NK-92 (cell line): ENCODE measurements at regions not wholly inside any gene's neighbourhood (a gene's known extent, or its start where the extent isn't known, plus 50 kb on each side); places are given as distances from the start of the nearest gene placed in this dataset.

ENCODE experiments used
- DNase-seq: peaks from one replicate; lab custom pipeline; 2025; ENCODE audit not compliant: unreplicated experiment; lab: John Stamatoyannopoulos, UW

GRCh38 chr14:22003461-22003860 is 329.8 kb upstream of the OR4E1 start:
- no peak for DNase-seq

DNA sequence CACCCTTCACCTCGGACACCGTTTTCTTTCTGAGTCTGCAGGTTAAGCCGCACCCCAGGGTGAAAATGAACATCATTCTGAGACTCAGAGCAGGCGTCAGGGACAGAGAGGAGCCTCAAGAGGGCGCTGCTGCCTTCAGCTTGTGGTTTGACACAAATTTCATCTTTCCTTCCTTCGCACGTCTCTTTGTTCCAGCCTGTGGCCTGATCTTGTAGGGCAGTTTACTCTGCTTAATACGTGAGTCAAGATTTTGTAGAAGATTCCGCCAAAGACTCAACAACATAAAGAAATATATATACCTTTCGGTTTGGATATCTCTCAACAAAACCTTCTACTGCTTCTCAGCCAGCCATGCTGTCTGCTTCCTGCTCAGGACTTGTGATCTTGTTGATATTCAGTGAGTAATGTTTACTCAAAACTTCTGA is 329.3 kb upstream of the OR4E1 start:
- DNase-seq = no peak

DNA sequence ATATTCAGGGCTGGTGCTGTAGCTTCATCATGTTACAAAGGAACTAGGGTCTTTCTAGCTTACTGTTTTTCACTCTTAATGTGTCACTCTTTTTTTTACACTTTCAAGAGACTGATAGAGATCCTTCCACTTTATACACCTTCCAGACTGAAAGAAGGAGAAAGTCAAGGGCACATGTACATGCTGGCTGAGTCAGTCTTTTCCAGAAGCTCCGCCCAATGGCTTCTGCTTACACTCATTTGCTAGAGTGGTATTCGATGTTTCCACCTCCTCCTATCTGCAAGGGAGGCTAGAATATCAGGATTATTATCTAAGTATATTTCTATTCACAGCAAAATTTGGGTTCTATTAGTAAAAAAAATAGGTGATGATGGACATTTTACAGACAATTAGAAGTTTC is 325.8 kb upstream of the OR4E1 start:
- DNase-seq = no peak

DNA sequence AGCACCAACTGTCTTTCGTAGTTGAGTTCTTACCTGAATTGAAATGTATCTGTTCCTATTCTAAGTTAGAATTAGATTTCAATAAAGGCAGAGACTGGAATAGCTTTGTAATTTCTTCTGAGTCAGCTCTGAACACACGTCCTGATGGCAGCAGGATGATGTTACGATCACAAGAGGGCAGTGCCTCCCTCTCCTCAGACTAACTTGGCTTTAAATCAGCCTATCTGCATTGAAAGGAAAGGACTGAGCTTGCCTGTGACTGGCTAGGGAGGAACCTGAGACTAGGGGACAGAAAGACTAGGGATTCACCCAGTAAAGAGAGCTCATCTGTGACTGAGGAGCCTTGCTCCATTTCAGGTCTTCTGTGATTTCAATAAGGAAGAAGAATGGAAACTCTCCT is 323.7 kb upstream of the OR4E1 start:
- no peak for DNase-seq

DNA sequence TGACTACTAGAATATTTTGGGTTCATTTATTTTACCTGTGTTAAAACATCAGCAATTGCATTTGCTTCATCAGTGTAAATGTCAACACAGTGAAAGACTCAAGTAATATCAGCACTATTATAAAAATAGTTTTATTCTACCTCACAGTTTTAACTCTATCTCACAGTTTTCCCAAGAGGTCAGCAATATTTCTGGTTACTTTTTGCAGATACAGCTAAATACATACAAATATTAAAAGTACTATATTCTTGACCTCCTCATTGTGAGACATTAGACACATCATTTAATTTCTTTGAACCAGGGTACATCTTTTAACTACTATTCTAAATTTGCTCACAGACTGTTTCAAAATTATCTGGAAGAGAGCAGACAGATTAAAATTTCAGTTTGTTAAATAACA is 321.7 kb upstream of the OR4E1 start:
- DNase-seq = no peak

DNA sequence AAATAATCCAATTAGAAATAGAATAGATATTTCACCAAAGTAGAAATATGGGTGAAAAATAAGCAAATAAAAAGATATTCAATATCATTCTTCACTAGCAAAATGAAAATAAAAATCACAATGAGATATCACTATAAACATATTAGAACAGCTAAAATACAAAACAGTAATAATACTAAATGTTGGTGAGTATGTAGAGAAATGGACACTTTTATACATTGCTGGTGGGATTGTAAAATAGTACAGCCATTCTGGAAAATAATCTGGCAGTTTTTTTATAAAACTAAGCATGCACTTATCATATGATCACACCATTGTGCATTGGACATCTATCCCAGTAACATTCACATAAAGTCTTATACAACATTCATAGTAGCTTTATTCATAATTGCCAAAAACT is 320.2 kb upstream of the OR4E1 start:
- no peak for DNase-seq

- no peak for DNase-seq
These were observed 319.5 kb upstream of the OR4E1 start for GRCh38 chr14:21993070-21993469.

DNA sequence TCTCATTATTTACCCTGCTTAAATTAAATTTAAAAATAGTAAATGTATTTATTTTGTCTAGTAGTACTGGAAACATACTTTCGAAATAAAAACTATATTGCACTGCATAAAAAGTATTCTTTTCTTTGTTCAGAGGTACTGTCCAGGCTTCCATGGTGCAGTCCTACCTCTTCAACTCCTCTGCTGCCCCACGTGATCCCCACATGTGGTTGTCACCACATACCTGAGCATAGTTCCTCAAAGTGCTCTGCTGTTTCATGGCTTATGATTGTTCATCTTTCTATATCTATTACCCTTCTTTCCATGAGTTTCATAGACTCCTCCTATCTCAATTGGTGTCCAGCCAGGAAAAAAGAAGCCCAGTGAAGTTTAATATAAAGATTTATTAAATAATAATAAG is 317.5 kb upstream of the OR4E1 start:
- no peak for DNase-seq

- DNase-seq = no peak
These were observed 316.5 kb upstream of the OR4E1 start for GRCh38 chr14:21990116-21990515.

GRCh38 chr14:21989090-21989489 is 315.5 kb upstream of the OR4E1 start:
- no peak for DNase-seq

GRCh38 chr14:21988413-21988812 is 314.8 kb upstream of the OR4E1 start:
- DNase-seq = no peak

GRCh38 chr14:21987937-21988336 is 314.3 kb upstream of the OR4E1 start:
- DNase-seq = no peak

- no peak for DNase-seq
These were observed 311.5 kb upstream of the OR4E1 start for GRCh38 chr14:21985081-21985480.

DNA sequence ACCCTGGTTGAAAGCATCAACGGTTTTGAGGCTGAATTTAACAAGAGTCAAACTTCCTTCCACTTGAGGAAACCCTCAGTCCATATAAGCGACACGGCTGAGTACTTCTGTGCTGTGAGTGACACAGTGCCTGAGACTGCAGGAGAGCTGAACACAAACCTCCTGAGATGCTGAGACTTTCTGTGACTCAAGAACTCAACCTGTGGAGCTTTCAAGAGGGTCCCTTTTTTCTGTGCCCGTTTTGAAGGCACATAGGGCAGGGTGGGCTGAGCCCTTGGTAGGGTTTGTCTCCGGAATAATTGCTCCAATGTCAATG is 305.3 kb upstream of the OR4E1 start:
- no peak for DNase-seq

- DNase-seq = no peak
These were observed 304.8 kb upstream of the OR4E1 start for GRCh38 chr14:21978184-21978998.

DNA sequence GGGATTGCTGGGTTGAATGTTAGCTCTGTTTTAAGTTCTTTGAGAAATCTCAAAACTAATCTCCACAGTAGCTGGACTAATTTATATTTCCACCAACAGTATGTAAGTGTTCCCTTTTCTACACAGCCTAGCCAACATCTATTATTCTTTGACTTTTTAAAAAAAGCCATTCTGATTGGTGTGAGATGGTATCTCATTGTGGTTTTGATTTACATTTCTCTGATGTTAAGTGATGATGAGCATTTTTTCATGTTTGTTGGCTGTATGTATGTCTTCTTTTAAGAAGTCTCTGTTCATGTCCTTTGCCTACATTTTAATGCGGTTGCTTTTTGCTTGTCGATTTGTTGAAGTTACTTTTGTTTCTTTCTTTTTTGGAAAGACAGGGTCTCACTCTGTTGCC is 301.1 kb upstream of the OR4E1 start:
- no peak for DNase-seq

DNA sequence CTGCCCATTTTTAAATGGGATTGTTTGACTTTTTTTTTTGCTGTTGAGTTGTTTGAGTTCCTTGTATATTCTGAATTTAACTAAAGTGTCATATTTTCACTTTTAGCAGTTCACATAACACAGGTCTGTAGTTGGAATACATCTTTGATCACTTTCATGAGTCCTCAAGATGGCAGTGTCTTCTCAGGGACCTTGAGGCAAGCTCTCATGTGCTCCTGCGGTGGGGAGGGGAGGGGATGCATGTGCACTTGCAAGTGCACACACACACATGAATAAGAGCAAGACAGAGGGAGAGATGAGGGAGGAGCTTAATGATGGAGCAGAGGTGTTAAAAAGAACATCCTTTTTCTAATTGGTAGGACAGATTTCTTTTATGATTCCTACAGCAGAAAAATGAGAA is 291.4 kb upstream of the OR4E1 start:
- DNase-seq = no peak

DNA sequence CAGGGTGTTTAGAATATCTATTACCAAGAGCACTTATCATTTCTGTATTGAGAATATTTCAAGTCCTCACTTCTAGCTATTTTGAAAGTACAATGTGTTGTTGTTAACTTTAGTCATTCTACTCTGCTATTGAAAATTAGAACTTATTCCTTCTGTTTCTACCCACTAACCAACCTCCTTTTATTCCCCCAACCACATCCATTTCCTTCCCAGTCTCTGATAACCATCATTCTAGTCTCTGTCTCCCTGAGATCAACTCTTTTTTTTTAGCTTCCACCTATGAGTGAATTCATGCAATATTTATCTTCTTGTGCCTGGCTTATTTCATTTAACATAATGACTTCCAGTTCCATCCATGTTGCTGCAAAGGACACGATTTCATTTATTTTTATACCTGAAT is 290.6 kb upstream of the OR4E1 start:
- DNase-seq = no peak

DNA sequence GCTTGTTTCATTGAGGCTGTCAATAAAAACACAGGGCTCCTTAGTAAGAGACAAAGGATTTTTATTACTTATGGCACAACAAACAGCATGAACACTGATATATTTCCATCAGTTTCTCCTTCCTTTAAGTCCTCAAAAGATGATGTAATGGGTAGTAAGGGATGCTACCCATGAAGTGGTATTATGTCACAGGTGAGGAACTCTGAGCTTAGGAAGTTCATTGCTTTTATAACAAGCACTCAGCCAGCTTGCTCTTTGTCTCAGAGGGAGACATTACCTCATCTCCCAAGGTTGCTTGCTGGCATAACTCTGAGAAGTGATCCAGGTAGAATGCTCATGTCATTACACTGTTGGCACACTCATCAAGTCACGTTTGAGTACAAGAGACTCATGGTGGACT is 287.0 kb upstream of the OR4E1 start:
- no peak for DNase-seq

GRCh38 chr14:21941885-21942284 is 268.3 kb upstream of the OR4E1 start:
- no peak for DNase-seq

DNA sequence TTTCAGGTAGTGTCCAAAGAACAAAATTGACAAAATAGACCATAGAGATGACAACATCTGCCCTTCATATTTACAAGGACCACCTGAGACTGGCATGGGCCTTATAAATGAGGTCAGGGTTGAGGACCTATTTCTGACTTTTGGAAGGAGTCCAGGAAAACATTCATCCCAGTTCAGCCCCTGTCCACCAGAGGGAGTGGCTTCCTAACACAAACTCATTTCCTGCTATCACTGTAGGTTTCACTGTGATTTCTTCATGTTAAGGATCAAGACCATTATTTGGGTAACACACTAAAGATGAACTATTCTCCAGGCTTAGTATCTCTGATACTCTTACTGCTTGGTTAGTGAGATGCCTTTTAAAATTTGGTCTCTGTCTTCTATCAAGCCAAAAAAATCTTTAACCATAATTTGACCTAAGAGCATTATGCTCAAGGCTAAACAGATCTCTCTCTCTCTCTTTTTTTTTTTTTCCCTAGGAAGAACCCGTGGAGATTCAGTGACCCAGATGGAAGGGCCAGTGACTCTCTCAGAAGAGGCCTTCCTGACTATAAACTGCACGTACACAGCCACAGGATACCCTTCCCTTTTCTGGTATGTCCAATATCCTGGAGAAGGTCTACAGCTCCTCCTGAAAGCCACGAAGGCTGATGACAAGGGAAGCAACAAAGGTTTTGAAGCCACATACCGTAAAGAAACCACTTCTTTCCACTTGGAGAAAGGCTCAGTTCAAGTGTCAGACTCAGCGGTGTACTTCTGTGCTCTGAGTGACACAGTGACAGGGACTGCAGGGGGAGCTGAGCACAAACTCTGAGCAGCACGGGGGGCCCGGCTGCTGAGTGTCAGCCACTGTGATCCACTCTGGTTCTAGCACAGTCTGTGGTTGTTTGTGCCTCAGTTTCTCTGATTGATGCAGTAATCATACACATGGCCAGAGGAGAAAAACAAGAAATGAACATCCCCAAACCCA is 267.6 kb upstream of the OR4E1 start:
- DNase-seq = no peak

DNA sequence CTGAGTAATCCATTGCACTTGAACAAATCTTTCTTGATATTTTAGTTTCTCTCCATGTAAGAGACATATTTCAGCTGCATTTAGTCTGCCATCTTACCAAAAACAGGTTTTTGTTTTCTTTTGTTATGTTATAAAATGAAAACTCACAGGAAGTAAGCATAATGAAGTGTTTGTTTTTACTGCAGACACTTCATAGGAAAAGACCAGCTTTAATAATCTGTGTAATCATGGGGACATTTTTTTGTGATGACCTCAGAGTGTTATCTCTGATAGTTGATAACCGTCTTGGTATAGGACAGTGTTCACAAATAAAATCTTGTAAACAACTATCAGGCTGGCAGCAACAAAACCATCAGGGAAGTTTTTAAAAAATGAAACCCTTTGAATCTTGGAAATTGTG is 266.2 kb upstream of the OR4E1 start:
- no peak for DNase-seq
